HAP-1 (cell line): ENCODE measurements at regions not wholly inside any gene's neighbourhood (a gene's known extent, or its start where the extent isn't known, plus 50 kb on each side); places are given as distances from the start of the nearest gene placed in this dataset.

Source experiments
- DNase-seq, 2 experiments: peaks; one replicate each; pipeline ENCODE4 v3.0.0-alpha.2; 2016 to 2020; ENCODE audit warnings: low spot score in 2 of 2
- H3K27me3 ChIP-seq: fragments of 250-450 bp; sonication (Bioruptor Pico); 2 replicates; pipeline ENCODE4 v1.5.1; 2020; ENCODE audit warnings: low read depth, mild to moderate bottlenecking, moderate library complexity
- H3K36me3 ChIP-seq: fragments of 250-450 bp; sonication (Bioruptor Pico); replicated peaks from 2 replicates; pipeline ENCODE4 v1.5.1; 2020; ENCODE audit warnings: mild to moderate bottlenecking
- H3K4me1 ChIP-seq: fragments of 250-450 bp; sonication (Bioruptor Pico); 2 replicates; pipeline ENCODE4 v1.5.1; 2020; ENCODE audit warnings: mild to moderate bottlenecking
- H3K4me3 ChIP-seq: fragments of 250-450 bp; sonication (Bioruptor Pico); 2 replicates; pipeline ENCODE4 v1.5.1; 2020; ENCODE audit warnings: mild to moderate bottlenecking, moderate library complexity
- H3K9me3 ChIP-seq: fragments of 250-450 bp; sonication (Bioruptor Pico); 2 replicates; pipeline ENCODE4 v1.5.1; 2020; ENCODE audit warnings: mild to moderate bottlenecking, moderate library complexity
- in situ Hi-C: fragments of 300-500 bp; cut with MboI; formaldehyde crosslinking; loops from 3 replicates; pipeline ENCODE4 v1.14.3; 2020; ENCODE audit warnings: low sequenced_read_pairs, inconsistent platforms, mixed read lengths

DNA sequence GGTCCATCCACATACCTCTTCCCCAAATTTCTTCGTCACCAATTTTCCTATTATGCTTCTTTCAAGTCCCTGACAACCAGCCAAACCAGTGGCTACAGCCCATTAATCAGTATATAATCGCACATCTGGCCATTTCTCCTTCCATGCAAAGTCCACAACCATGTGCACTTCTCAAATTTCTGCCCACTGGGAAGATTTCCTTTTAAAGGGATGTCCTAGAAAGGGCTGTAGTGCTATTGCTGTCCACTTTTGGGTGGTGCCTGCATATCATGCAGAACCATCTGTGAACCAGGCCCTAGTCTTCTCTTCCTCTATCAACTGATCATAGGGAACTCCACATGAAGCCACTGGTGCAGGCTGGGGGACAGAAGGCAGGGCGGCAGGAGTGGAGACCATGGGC lies 55.2 kb upstream of the MID1IP1 start:
- no peaks in the 10 kb centered on the region for H3K4me1 ChIP-seq
- in situ Hi-C loops = no loop called here
- DNase-seq = no peak
- H3K36me3 ChIP-seq = no peaks in the 10 kb centered on the region
- no peaks in the 10 kb centered on the region; the same call in 1 of the 2 replicates for H3K27me3 ChIP-seq
- H3K4me3 ChIP-seq = no peak overlapping the region
- H3K9me3 ChIP-seq = no peaks in the 10 kb centered on the region

DNA sequence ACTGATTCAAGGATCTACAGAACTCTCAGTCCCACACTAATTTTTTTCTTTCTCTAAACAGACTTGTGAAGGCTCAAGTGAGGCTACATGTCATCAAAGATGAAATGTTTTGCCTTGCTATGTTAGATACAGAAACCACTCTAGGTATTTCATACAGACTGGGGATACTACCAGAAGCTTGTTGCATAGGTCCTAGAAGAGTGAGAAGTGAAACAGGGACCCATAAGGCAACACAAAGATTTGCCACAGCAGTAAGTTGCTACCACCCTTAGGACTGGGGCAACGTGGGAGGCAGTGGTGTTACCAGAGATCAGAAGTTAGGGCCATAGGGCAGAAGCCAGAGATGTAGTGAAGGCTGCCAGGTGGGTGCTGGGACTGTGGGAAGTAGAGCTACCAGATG lies 50.7 kb upstream of the MID1IP1 start:
- in situ Hi-C loops = loop anchor here (10.0 kb wide), 2 partner anchors 234 to 394 kb away; no protein-coding TSS in a partner anchor
- Histone ChIP-seq H3K27me3 (no peaks in the 10 kb centered on the region; the same call in 1 of the 2 replicates), H3K9me3 (no peaks in the 10 kb centered on the region), H3K36me3 (no peaks in the 10 kb centered on the region), H3K4me3 (no peak overlapping the region), H3K4me1 (no peaks in the 10 kb centered on the region)
- no peak for DNase-seq
